ENCODE measurements at regions not wholly inside any gene's neighbourhood (a gene's known extent, or its start where the extent isn't known, plus 50 kb on each side); places are given as distances from the start of the nearest gene placed in this dataset.

- H3K4me2 ChIP-seq (ENCODE audit: low read length), result no peak overlapping the region
- CTCF ChIA-PET, result no interaction called here
- POLR2A ChIA-PET, result no interaction called here
Measured at GRCh38 chr2:15094161-15094560, 461.6 kb downstream of the LRATD1 start.

More at GRCh38 chr2:15094161-15094560, 461.6 kb downstream of the LRATD1 start:
- RAD21 ChIA-PET (ENCODE audit: low non-redundant PET in 1 of 2, low total read pairs in 2 of 2, uncharacterized antibody in 2 of 2, unreplicated experiment in 2 of 2), result no interaction called here
- H2AFZ ChIP-seq (ENCODE audit: low read depth, low read length, poor library complexity, severe bottlenecking), result no peak overlapping the region
- H3K9me3 ChIP-seq (ENCODE audit: control insufficient read depth in 1 of 2, insufficient read depth in 1 of 2, low read depth in 1 of 2, low read length in 2 of 2), result no peaks in the 10 kb centered on the region
- no peaks in the 10 kb centered on the region for H4K20me1 ChIP-seq (ENCODE audit: insufficient read depth)
- H3K27me3 ChIP-seq (ENCODE audit: insufficient read depth, low read length), result no peaks in the 10 kb centered on the region
- no peak for TF ChIP-seq CEBPB (IDR thresholded peaks at IDR 0.05; ENCODE audit: low read depth)
- no peak for TF ChIP-seq SRF (IDR thresholded peaks at IDR 0.05; ENCODE audit: low read depth)
- TF ChIP-seq EZH2 (IDR thresholded peaks at IDR 0.05), result no peak
- no peak for TF ChIP-seq JUND (IDR thresholded peaks at IDR 0.05)
- TF ChIP-seq CBX3 (IDR thresholded peaks at IDR 0.05; ENCODE audit: low read depth), result no peak
- TF ChIP-seq CTCF (IDR thresholded peaks at IDR 0.05 in 2 of 3, conservative IDR thresholded peaks at IDR 0.05 in 1 of 3; ENCODE audit: borderline replicate concordance in 1 of 3, insufficient read depth in 1 of 3, low read depth in 2 of 3, low read length in 2 of 3), result no peak
- no peak for TF ChIP-seq ELF1 (IDR thresholded peaks at IDR 0.05; ENCODE audit: borderline replicate concordance, low read depth)
- no peak for TF ChIP-seq FOSL1 (IDR thresholded peaks at IDR 0.05; ENCODE audit: low read depth)
- TF ChIP-seq EGR1 (IDR thresholded peaks at IDR 0.05; ENCODE audit: low read depth), result no peak
- no peak for TF ChIP-seq ZFX (IDR thresholded peaks at IDR 0.05)
- TF ChIP-seq TCF7L2 (IDR thresholded peaks at IDR 0.05; ENCODE audit: borderline replicate concordance, extremely low read depth, insufficient read depth, insufficient read length), result no peak
- TF ChIP-seq ATF3 (IDR thresholded peaks at IDR 0.05), result no peak
- no peak for TF ChIP-seq SP1 (IDR thresholded peaks at IDR 0.05; ENCODE audit: low read depth)
- TF ChIP-seq MAX (IDR thresholded peaks at IDR 0.05), result no peak
- TF ChIP-seq EZH2phosphoT487 (IDR thresholded peaks at IDR 0.05; ENCODE audit: borderline replicate concordance), result no peak
- TF ChIP-seq REST (IDR thresholded peaks at IDR 0.05; ENCODE audit: low read depth), result no peak
- TF ChIP-seq YY1 (IDR thresholded peaks at IDR 0.05; ENCODE audit: extremely low read depth, insufficient replicate concordance, low read depth, low read length), result no peak
- no peak for TF ChIP-seq POLR2A (IDR thresholded peaks at IDR 0.05; ENCODE audit: borderline replicate concordance, extremely low read depth, insufficient read depth, insufficient read length)
- no peaks in the 10 kb centered on the region for H3K36me3 ChIP-seq (ENCODE audit: control insufficient read depth in 1 of 2, insufficient read depth in 2 of 2, low read length in 2 of 2)
- no peak overlapping the region for H3K27ac ChIP-seq (ENCODE audit: low read depth, low read length)
- DNase-seq (ENCODE audit: low read depth, low spot score), result no peak
- BruUV-seq (replicated peaks), result no TSS peak
- H3K4me3 ChIP-seq (replicated peaks in 1 of 2; ENCODE audit: low read depth in 1 of 2, low read length in 2 of 2), result no peak overlapping the region
- H3K4me1 ChIP-seq (ENCODE audit: control insufficient read depth in 1 of 2, insufficient read depth in 2 of 2, low read length in 2 of 2), result no peaks in the 10 kb centered on the region
- ATAC-seq, result no peak
- H3K9me2 ChIP-seq (ENCODE audit: insufficient read depth), result no peaks in the 10 kb centered on the region
- H3K9ac ChIP-seq (ENCODE audit: low read length), result no peak overlapping the region
- intact Hi-C loops (cut with micrococcal nuclease), result no loop called here
- H3K79me2 ChIP-seq (ENCODE audit: insufficient read depth, low read length), result no peaks in the 10 kb centered on the region
